Caco-2 (cell line): ENCODE measurements at regions not wholly inside any gene's neighbourhood (a gene's known extent, or its start where the extent isn't known, plus 50 kb on each side); places are given as distances from the start of the nearest gene placed in this dataset.
"Not testable (repeated sequence)": the region's sequence is repeated elsewhere in the genome, so short reads cannot be mapped to it uniquely, and the experiment has no call there.

Experiments used
- BruUV-seq: library from RNA; stranded (reverse); fragments of 400-500 nt; replicated peaks from 2 replicates; lab custom pipeline; 2021; lab: Mats Ljungman, UMichigan
- CTCF ChIA-PET: fragments of 300-600 bp; sonication (Branson Sonifier 250); formaldehyde crosslinking; loops from one replicate; lab custom pipeline; 2022; ENCODE audit warnings: antibody characterized with exemption; lab: Charles Lee
- POLR2A ChIA-PET: fragments of 300-600 bp; sonication (Branson Sonifier 250); formaldehyde crosslinking; loops from one replicate; lab custom pipeline; 2022; ENCODE audit warnings: antibody characterized with exemption; lab: Charles Lee
- DNase-seq, 2 experiments: peaks; one replicate each; pipeline versions ENCODE4 v3.0.0 to v3.0.0-alpha.2; 2020 to 2022
- H3K27me3 ChIP-seq: replicated peaks from 2 replicates; pipeline ENCODE4 v1.6.0; 2011; ENCODE audit warnings: low read length; ENCODE audit not compliant: control insufficient read depth, insufficient read depth
- H3K36me3 ChIP-seq: 2 replicates; pipeline ENCODE4 v1.5.1; 2011; ENCODE audit warnings: low read length; ENCODE audit not compliant: control insufficient read depth, insufficient read depth
- H3K4me1 ChIP-seq: fragments of 250-450 bp; sonication (Bioruptor Pico); 2 replicates; pipeline ENCODE4 v1.5.1; 2020; ENCODE audit warnings: mild to moderate bottlenecking
- H3K4me3 ChIP-seq: 2 replicates; pipeline ENCODE4 v1.5.1; 2011; ENCODE audit warnings: low read depth, mild to moderate bottlenecking, control low read depth, low read length
- H3K9me3 ChIP-seq: fragments of 250-450 bp; sonication (Bioruptor Pico); 2 replicates; pipeline ENCODE4 v1.5.1; 2020; ENCODE audit warnings: mild to moderate bottlenecking, moderate library complexity
- H3K27ac Mint-ChIP-seq: one replicate; pipeline ENCODE4 v1.8.0; 2022; ENCODE audit warnings: mixed read lengths; ENCODE audit not compliant: unreplicated experiment
- H3K27me3 Mint-ChIP-seq: one replicate; pipeline ENCODE4 v1.8.0; 2022; ENCODE audit warnings: mixed read lengths; ENCODE audit not compliant: insufficient read depth, unreplicated experiment
- H3K36me3 Mint-ChIP-seq: one replicate; pipeline ENCODE4 v1.8.0; 2022; ENCODE audit warnings: mild to moderate bottlenecking, mixed read lengths; ENCODE audit not compliant: insufficient read depth, unreplicated experiment
- H3K4me1 Mint-ChIP-seq: one replicate; pipeline ENCODE4 v1.8.0; 2022; ENCODE audit warnings: low read depth, mixed read lengths; ENCODE audit not compliant: unreplicated experiment
- H3K4me3 Mint-ChIP-seq: one replicate; pipeline ENCODE4 v1.8.0; 2022; ENCODE audit warnings: mild to moderate bottlenecking, moderate library complexity, mixed read lengths; ENCODE audit not compliant: unreplicated experiment
- H3K9me3 Mint-ChIP-seq: one replicate; pipeline ENCODE4 v1.8.0; 2022; ENCODE audit warnings: mixed read lengths; ENCODE audit not compliant: unreplicated experiment
- intact Hi-C: fragments of 100-400 bp; cut with micrococcal nuclease; formaldehyde crosslinking; loops from one replicate; pipeline ENCODE4 v1.10.0; 2022; ENCODE audit not compliant: unreplicated experiment
- TF ChIP-seq, protein P1 (sequence below), 2 experiments: fragments of 200-600 bp in 1 of 2; IDR thresholded peaks; 1 replicate in 1 of 2; 2 replicates in 1 of 2; pipeline versions ENCODE4 v1.5.1 to v1.8.0; 2011 to 2022; ENCODE audit warnings: antibody characterized with exemption in 1 of 2, control low read depth in 1 of 2, inconsistent platforms in 1 of 2, low read depth in 1 of 2, low read length in 1 of 2, mild to moderate bottlenecking in 1 of 2, moderate library complexity in 1 of 2; ENCODE audit not compliant: insufficient read depth in 1 of 2, severe bottlenecking in 1 of 2, unreplicated experiment in 1 of 2

DNA sequence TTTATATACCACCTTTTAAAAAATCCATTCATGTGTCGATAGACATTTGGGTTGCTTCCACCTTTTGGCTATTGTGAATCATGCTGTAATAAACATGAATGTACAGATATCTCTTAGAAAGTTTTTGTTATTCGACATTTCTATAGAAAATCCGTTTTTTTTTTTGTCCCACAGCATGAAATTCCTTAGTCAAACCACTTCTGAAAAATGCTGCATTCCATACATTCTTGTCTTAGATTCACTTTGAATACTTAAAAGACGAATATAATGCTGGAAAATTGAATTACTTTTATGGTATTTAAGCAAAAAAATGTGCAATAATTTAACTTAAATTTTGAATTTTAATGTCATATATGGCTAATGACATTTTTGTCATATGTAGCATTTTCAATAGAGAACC, 1345.5 kb downstream of the TECRL start:
- Mint-ChIP-seq H3K27ac (no peak overlapping the region), H3K4me3 (no peak overlapping the region), H3K27me3 (no peaks in the 10 kb centered on the region), H3K4me1 (no peaks in the 10 kb centered on the region), H3K36me3 (no peaks in the 10 kb centered on the region), H3K9me3 (peaks cover 20% of the 10 kb centered on the region)
- TF ChIP-seq, protein P1, sequence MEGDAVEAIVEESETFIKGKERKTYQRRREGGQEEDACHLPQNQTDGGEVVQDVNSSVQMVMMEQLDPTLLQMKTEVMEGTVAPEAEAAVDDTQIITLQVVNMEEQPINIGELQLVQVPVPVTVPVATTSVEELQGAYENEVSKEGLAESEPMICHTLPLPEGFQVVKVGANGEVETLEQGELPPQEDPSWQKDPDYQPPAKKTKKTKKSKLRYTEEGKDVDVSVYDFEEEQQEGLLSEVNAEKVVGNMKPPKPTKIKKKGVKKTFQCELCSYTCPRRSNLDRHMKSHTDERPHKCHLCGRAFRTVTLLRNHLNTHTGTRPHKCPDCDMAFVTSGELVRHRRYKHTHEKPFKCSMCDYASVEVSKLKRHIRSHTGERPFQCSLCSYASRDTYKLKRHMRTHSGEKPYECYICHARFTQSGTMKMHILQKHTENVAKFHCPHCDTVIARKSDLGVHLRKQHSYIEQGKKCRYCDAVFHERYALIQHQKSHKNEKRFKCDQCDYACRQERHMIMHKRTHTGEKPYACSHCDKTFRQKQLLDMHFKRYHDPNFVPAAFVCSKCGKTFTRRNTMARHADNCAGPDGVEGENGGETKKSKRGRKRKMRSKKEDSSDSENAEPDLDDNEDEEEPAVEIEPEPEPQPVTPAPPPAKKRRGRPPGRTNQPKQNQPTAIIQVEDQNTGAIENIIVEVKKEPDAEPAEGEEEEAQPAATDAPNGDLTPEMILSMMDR (IDR thresholded peaks at IDR 0.05; ENCODE audit: insufficient read depth in 1 of 2, low read depth in 1 of 2, low read length in 1 of 2, severe bottlenecking in 1 of 2, unreplicated experiment in 1 of 2): no peak
- H3K4me3 ChIP-seq: no peak overlapping the region
- CTCF ChIA-PET: no interaction called here
- no peaks in the 10 kb centered on the region for H3K9me3 ChIP-seq
- H3K27me3 ChIP-seq: no peaks in the 10 kb centered on the region
- POLR2A ChIA-PET: no interaction called here
- H3K36me3 ChIP-seq: no peaks in the 10 kb centered on the region
- BruUV-seq: no TSS peak
- no peak for DNase-seq
- H3K4me1 ChIP-seq: no peaks in the 10 kb centered on the region
- intact Hi-C loops: no loop called here

DNA sequence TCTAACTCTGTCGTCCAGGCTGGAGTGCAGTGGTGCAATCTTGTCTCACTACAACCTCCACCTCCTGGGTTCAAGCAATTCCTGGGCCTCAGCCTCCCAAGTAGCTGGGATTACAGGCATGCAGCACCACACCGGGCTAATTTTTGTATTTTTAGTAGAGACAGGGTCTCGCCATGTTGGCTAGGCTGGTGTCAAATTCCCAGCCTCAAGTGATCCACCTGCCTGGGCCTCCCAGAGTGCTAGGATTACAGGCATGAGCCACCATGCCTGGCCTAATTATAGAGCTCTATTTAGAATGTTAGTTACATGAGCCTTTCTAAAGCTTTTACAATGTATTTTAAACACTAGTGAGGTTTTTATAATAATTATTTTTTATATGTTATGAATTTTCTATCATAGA, 1346.4 kb downstream of the TECRL start:
- POLR2A ChIA-PET, H3K4me1 ChIP-seq, H3K36me3 Mint-ChIP-seq, CTCF ChIA-PET, H3K27ac Mint-ChIP-seq, H3K9me3 ChIP-seq, intact Hi-C loops, H3K36me3 ChIP-seq, H3K4me3 ChIP-seq, H3K27me3 Mint-ChIP-seq, BruUV-seq, H3K4me3 Mint-ChIP-seq, H3K27me3 ChIP-seq, H3K4me1 Mint-ChIP-seq, DNase-seq: not testable (repeated sequence)
- H3K9me3 Mint-ChIP-seq: peaks cover 20% of the 10 kb centered on the region

DNA sequence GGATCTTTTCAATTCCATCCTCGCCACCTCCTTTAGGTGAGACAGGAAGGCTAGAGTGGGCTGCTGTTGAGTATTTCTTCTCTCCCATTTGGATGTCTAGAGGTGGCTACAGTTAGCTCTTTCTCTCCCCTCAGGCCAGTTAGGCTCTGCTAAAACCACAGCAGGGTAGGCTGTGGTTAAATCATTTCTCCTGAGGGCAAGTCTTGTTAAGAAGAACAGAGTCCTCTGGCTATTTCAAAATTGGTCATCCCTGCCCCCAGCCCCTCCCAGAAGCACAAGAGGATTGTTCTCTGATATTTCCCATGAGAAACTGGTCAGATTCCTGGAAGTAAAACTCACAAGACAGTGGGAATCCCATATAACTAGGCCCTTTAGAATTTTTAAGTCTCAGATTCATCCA, 1359.5 kb downstream of the TECRL start:
- ChIA-PET CTCF (no interaction called here), POLR2A (no interaction called here)
- no peaks in the 10 kb centered on the region for H3K36me3 ChIP-seq
- no peaks in the 10 kb centered on the region for H3K27me3 ChIP-seq
- no peak overlapping the region for H3K4me3 ChIP-seq
- peaks cover 3% of the 10 kb centered on the region for H3K27me3 Mint-ChIP-seq
- H3K9me3 ChIP-seq: no peaks in the 10 kb centered on the region
- intact Hi-C loops: no loop called here
- no peak overlapping the region for H3K4me3 Mint-ChIP-seq
- H3K27ac Mint-ChIP-seq: no peak overlapping the region
- DNase-seq: no peak
- H3K4me1 ChIP-seq: no peaks in the 10 kb centered on the region
- BruUV-seq: no TSS peak
- H3K9me3 Mint-ChIP-seq: peaks cover 8% of the 10 kb centered on the region
- TF ChIP-seq, protein P1 (IDR thresholded peaks at IDR 0.05; ENCODE audit: insufficient read depth in 1 of 2, low read depth in 1 of 2, low read length in 1 of 2, severe bottlenecking in 1 of 2, unreplicated experiment in 1 of 2): no peak
- no peaks in the 10 kb centered on the region for H3K4me1 Mint-ChIP-seq
- H3K36me3 Mint-ChIP-seq: no peaks in the 10 kb centered on the region

DNA sequence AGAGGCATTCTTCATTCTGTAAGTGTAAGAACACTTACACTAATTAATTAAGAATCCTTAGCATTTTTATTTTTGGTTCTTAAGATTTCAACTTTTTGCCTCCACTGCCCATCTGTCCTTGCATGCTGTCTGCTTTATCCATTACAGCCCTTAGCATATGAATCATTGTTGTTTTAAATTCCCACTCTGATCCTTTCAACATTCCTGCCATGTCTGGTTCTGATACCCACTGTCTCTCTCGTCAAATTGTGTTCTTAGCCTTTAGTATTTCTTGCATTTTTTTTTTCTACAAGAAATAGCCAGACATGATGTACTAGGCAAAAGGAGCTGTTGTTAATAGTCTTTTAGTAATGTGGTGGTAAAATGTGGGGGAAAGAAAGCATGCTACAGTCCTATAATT, 1360.0 kb downstream of the TECRL start:
- H3K36me3 ChIP-seq: no peaks in the 10 kb centered on the region
- ChIA-PET POLR2A (no interaction called here), CTCF (no interaction called here)
- no peak overlapping the region for H3K27ac Mint-ChIP-seq
- peaks cover 9% of the 10 kb centered on the region for H3K9me3 Mint-ChIP-seq
- H3K27me3 Mint-ChIP-seq: peaks cover 3% of the 10 kb centered on the region
- no TSS peak for BruUV-seq
- H3K9me3 ChIP-seq: no peaks in the 10 kb centered on the region
- no peak overlapping the region for H3K4me3 ChIP-seq
- H3K36me3 Mint-ChIP-seq: no peaks in the 10 kb centered on the region
- TF ChIP-seq, protein P1 (IDR thresholded peaks at IDR 0.05; ENCODE audit: insufficient read depth in 1 of 2, low read depth in 1 of 2, low read length in 1 of 2, severe bottlenecking in 1 of 2, unreplicated experiment in 1 of 2): no peak
- DNase-seq: no peak
- H3K4me1 Mint-ChIP-seq: no peaks in the 10 kb centered on the region
- no peaks in the 10 kb centered on the region for H3K4me1 ChIP-seq
- intact Hi-C loops: no loop called here
- no peak overlapping the region for H3K4me3 Mint-ChIP-seq
- no peaks in the 10 kb centered on the region for H3K27me3 ChIP-seq
